ENCODE measurements at regions not wholly inside any gene's neighbourhood (a gene's known extent, or its start where the extent isn't known, plus 50 kb on each side); places are given as distances from the start of the nearest gene placed in this dataset.

GRCh38 chrX:16445166-16445752 is 204.7 kb upstream of the S100G start:
- no peak overlapping the region for H3K27ac ChIP-seq
- DNase-seq (ENCODE audit: low spot score): peak; percentile 48
- H2AFZ ChIP-seq: no peak overlapping the region
- H3K4me1 ChIP-seq (ENCODE audit: insufficient read depth): no peaks in the 10 kb centered on the region
- no peak overlapping the region for H3K4me3 ChIP-seq
- no peaks in the 10 kb centered on the region for H3K27me3 ChIP-seq
- no peak overlapping the region for H3K4me2 ChIP-seq
- no peaks in the 10 kb centered on the region for H3K9me2 ChIP-seq (replicated peaks; ENCODE audit: insufficient read depth)
- TF ChIP-seq EZH2phosphoT487 (IDR thresholded peaks at IDR 0.05; ENCODE audit: low read depth, severe bottlenecking, unreplicated experiment) (no peak), EZH2 (IDR thresholded peaks at IDR 0.05; ENCODE audit: borderline replicate concordance) (no peak), CTCF (IDR thresholded peaks at IDR 0.05; ENCODE audit: poor library complexity) (peak; percentile 63)
- no peaks in the 10 kb centered on the region for H3K9me3 ChIP-seq (ENCODE audit: low read depth)
- 54% methylated on average over 6 of the region's 6 CpGs for WGBS (ENCODE audit: low lambda C conversion rate, missing lambda C conversion rate)
- H4K20me1 ChIP-seq (ENCODE audit: insufficient read depth, poor library complexity, severe bottlenecking): no peaks in the 10 kb centered on the region
- no peaks in the 10 kb centered on the region for H3K36me3 ChIP-seq (replicated peaks; ENCODE audit: insufficient read depth, low read depth)
- no peaks in the 10 kb centered on the region for H3K79me2 ChIP-seq

GRCh38 chrX:16451334-16451733 is 198.6 kb upstream of the S100G start:
- Histone ChIP-seq H4K20me1 (ENCODE audit: insufficient read depth, poor library complexity, severe bottlenecking) (no peaks in the 10 kb centered on the region), H3K4me2 (peak overlapping the region; percentile 25), H3K36me3 (replicated peaks; ENCODE audit: insufficient read depth, low read depth) (no peaks in the 10 kb centered on the region), H2AFZ (no peak overlapping the region), H3K4me1 (ENCODE audit: insufficient read depth) (peaks cover 9% of the 10 kb centered on the region), H3K9me3 (ENCODE audit: low read depth) (no peaks in the 10 kb centered on the region), H3K9me2 (replicated peaks; ENCODE audit: insufficient read depth) (no peaks in the 10 kb centered on the region), H3K27ac (peak overlapping the region; percentile 71), H3K79me2 (no peaks in the 10 kb centered on the region), H3K4me3 (no peak overlapping the region), H3K27me3 (no peaks in the 10 kb centered on the region)
- WGBS (ENCODE audit: low lambda C conversion rate, missing lambda C conversion rate): 87% methylated on average over 4 of the region's 4 CpGs
- peak; percentile 56 for DNase-seq (ENCODE audit: low spot score)
- TF ChIP-seq CTCF (IDR thresholded peaks at IDR 0.05; ENCODE audit: poor library complexity): no peak
- TF ChIP-seq EZH2 (IDR thresholded peaks at IDR 0.05; ENCODE audit: borderline replicate concordance): no peak
- no peak for TF ChIP-seq EZH2phosphoT487 (IDR thresholded peaks at IDR 0.05; ENCODE audit: low read depth, severe bottlenecking, unreplicated experiment)

GRCh38 chrX:16454926-16455325 is 195.0 kb upstream of the S100G start:
- Histone ChIP-seq H4K20me1 (ENCODE audit: insufficient read depth, poor library complexity, severe bottlenecking) (no peaks in the 10 kb centered on the region), H3K9me2 (replicated peaks; ENCODE audit: insufficient read depth) (no peaks in the 10 kb centered on the region), H3K4me3 (no peak overlapping the region), H3K4me1 (ENCODE audit: insufficient read depth) (peaks cover 9% of the 10 kb centered on the region), H3K27me3 (no peaks in the 10 kb centered on the region), H2AFZ (no peak overlapping the region), H3K36me3 (replicated peaks; ENCODE audit: insufficient read depth, low read depth) (no peaks in the 10 kb centered on the region), H3K27ac (no peak overlapping the region), H3K79me2 (no peaks in the 10 kb centered on the region), H3K9me3 (ENCODE audit: low read depth) (no peaks in the 10 kb centered on the region), H3K4me2 (no peak overlapping the region)
- 47% methylated on average over 1 of the region's 1 CpG for WGBS (ENCODE audit: low lambda C conversion rate, missing lambda C conversion rate)
- no peak for TF ChIP-seq EZH2phosphoT487 (IDR thresholded peaks at IDR 0.05; ENCODE audit: low read depth, severe bottlenecking, unreplicated experiment)
- no peak for TF ChIP-seq EZH2 (IDR thresholded peaks at IDR 0.05; ENCODE audit: borderline replicate concordance)
- TF ChIP-seq CTCF (IDR thresholded peaks at IDR 0.05; ENCODE audit: poor library complexity): no peak
- no peak for DNase-seq (ENCODE audit: low spot score)
